ENCODE measurements at regions not wholly inside any gene's neighbourhood (a gene's known extent, or its start where the extent isn't known, plus 50 kb on each side); places are given as distances from the start of the nearest gene placed in this dataset.

DNA sequence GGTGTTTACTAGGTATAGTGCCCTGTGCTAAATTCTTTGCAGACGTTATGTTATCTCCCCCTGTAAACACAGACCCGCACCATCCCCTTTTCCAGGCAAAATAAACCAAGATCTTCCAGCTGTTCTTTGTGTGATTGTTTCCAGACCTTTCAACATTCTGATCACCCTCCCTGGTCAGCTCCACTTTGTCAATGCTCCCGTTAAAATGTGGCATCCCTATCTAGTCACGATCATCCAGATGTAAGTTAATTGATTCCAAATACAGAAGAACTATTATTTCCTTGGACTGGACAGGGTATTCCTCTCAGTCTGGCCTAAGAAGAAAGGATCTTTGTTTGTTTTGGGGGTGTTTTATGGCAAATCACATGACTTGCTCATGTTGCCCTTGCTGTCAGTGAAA is 127.6 kb upstream of the ARID2 start:
- no peak overlapping the region for H3K9ac ChIP-seq (ENCODE audit: low read length)
- H3K4me1 ChIP-seq (ENCODE audit: low read length) = no peaks in the 10 kb centered on the region
- no peaks in the 10 kb centered on the region for H3K79me2 ChIP-seq (ENCODE audit: low read length)
- H3K36me3 ChIP-seq (replicated peaks; ENCODE audit: low read depth, low read length) = no peaks in the 10 kb centered on the region
- H2AFZ ChIP-seq (ENCODE audit: low read depth, low read length) = no peak overlapping the region
- H3K4me3 ChIP-seq (ENCODE audit: low read length) = no peak overlapping the region
- no peak overlapping the region for H3K27ac ChIP-seq (ENCODE audit: low read length)
- TF ChIP-seq EZH2phosphoT487 (IDR thresholded peaks at IDR 0.05; ENCODE audit: low read depth) = no peak
- TF ChIP-seq, protein P1, sequence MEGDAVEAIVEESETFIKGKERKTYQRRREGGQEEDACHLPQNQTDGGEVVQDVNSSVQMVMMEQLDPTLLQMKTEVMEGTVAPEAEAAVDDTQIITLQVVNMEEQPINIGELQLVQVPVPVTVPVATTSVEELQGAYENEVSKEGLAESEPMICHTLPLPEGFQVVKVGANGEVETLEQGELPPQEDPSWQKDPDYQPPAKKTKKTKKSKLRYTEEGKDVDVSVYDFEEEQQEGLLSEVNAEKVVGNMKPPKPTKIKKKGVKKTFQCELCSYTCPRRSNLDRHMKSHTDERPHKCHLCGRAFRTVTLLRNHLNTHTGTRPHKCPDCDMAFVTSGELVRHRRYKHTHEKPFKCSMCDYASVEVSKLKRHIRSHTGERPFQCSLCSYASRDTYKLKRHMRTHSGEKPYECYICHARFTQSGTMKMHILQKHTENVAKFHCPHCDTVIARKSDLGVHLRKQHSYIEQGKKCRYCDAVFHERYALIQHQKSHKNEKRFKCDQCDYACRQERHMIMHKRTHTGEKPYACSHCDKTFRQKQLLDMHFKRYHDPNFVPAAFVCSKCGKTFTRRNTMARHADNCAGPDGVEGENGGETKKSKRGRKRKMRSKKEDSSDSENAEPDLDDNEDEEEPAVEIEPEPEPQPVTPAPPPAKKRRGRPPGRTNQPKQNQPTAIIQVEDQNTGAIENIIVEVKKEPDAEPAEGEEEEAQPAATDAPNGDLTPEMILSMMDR (IDR thresholded peaks at IDR 0.05; ENCODE audit: low read depth, low read length) = no peak
- H3K27me3 ChIP-seq (ENCODE audit: low read depth, low read length) = peaks cover 2% of the 10 kb centered on the region
- no peaks in the 10 kb centered on the region for H4K20me1 ChIP-seq (ENCODE audit: insufficient read depth, low read length)
- peaks cover 6% of the 10 kb centered on the region; the same call in 1 of the 2 replicates for H3K9me3 ChIP-seq (ENCODE audit: insufficient read depth, low read length)
- no peak overlapping the region for H3K4me2 ChIP-seq (ENCODE audit: low read length)

- no peak overlapping the region for H2AFZ ChIP-seq (ENCODE audit: low read depth, low read length)
- no peaks in the 10 kb centered on the region for H4K20me1 ChIP-seq (ENCODE audit: insufficient read depth, low read length)
- no peak overlapping the region for H3K27ac ChIP-seq (ENCODE audit: low read length)
- no peak overlapping the region for H3K4me2 ChIP-seq (ENCODE audit: low read length)
- H3K4me3 ChIP-seq (ENCODE audit: low read length) = no peak overlapping the region
- H3K36me3 ChIP-seq (replicated peaks; ENCODE audit: low read depth, low read length) = no peaks in the 10 kb centered on the region
- no peaks in the 10 kb centered on the region for H3K27me3 ChIP-seq (ENCODE audit: low read depth, low read length)
- H3K4me1 ChIP-seq (ENCODE audit: low read length) = no peaks in the 10 kb centered on the region
- TF ChIP-seq, protein P1 (IDR thresholded peaks at IDR 0.05; ENCODE audit: low read depth, low read length) = no peak
- no peak for TF ChIP-seq EZH2phosphoT487 (IDR thresholded peaks at IDR 0.05; ENCODE audit: low read depth)
- H3K79me2 ChIP-seq (ENCODE audit: low read length) = no peaks in the 10 kb centered on the region
- H3K9me3 ChIP-seq (ENCODE audit: insufficient read depth, low read length) = peaks cover 6% of the 10 kb centered on the region; the same call in 1 of the 2 replicates
- no peak overlapping the region for H3K9ac ChIP-seq (ENCODE audit: low read length)
Observed at GRCh38 chr12:45605624-45606023, 123.9 kb upstream of the ARID2 start.

- no peak for TF ChIP-seq EZH2phosphoT487 (IDR thresholded peaks at IDR 0.05; ENCODE audit: low read depth)
- TF ChIP-seq, protein P1 (IDR thresholded peaks at IDR 0.05; ENCODE audit: low read depth, low read length) = no peak
- no peaks in the 10 kb centered on the region for H3K9me3 ChIP-seq (ENCODE audit: insufficient read depth, low read length)
- H3K4me3 ChIP-seq (ENCODE audit: low read length) = peak overlapping the region; percentile 56
- no peak overlapping the region for H3K27ac ChIP-seq (ENCODE audit: low read length)
- H3K4me2 ChIP-seq (ENCODE audit: low read length) = peak overlapping the region; percentile 59
- no peak overlapping the region for H2AFZ ChIP-seq (ENCODE audit: low read depth, low read length)
- peaks cover 7% of the 10 kb centered on the region; the same call in 1 of the 2 replicates for H3K27me3 ChIP-seq (ENCODE audit: low read depth, low read length)
- H3K36me3 ChIP-seq (replicated peaks; ENCODE audit: low read depth, low read length) = no peaks in the 10 kb centered on the region
- H3K79me2 ChIP-seq (ENCODE audit: low read length) = no peaks in the 10 kb centered on the region
- no peak overlapping the region for H3K9ac ChIP-seq (ENCODE audit: low read length)
- no peaks in the 10 kb centered on the region for H3K4me1 ChIP-seq (ENCODE audit: low read length)
- no peaks in the 10 kb centered on the region for H4K20me1 ChIP-seq (ENCODE audit: insufficient read depth, low read length)
Observed at GRCh38 chr12:45611061-45611460, 118.4 kb upstream of the ARID2 start.

DNA sequence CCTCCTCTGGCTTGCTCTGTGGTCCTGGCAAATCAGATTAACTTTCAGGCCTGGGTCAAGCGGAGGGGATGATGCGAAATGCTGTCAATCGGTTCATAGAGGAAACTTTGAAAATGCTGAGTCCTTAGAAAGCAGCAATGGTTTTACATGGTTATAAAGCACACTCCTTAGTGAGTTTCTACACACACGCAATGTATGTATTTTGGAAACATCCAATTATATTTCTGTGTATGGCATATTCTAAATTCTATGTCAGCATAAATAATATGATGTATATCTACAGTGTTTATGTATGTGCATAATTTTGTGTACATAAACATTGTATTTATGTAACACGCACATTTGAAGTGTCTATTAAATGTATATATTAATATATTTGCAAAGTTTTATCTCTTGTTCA is 118.0 kb upstream of the ARID2 start:
- TF ChIP-seq, protein P1 (IDR thresholded peaks at IDR 0.05; ENCODE audit: low read depth, low read length) = no peak
- TF ChIP-seq EZH2phosphoT487 (IDR thresholded peaks at IDR 0.05; ENCODE audit: low read depth) = no peak

More for the DNA sequence above, 118.0 kb upstream of the ARID2 start:
- Histone ChIP-seq H3K9ac (ENCODE audit: low read length) (no peak overlapping the region), H3K79me2 (ENCODE audit: low read length) (no peaks in the 10 kb centered on the region), H2AFZ (ENCODE audit: low read depth, low read length) (no peak overlapping the region), H3K9me3 (ENCODE audit: insufficient read depth, low read length) (no peaks in the 10 kb centered on the region), H3K4me1 (ENCODE audit: low read length) (no peaks in the 10 kb centered on the region), H3K4me2 (ENCODE audit: low read length) (peak overlapping the region; percentile 59), H4K20me1 (ENCODE audit: insufficient read depth, low read length) (no peaks in the 10 kb centered on the region), H3K4me3 (ENCODE audit: low read length) (peak overlapping the region; percentile 56; the same call in 1 of the 2 replicates), H3K27me3 (ENCODE audit: low read depth, low read length) (peaks cover 9% of the 10 kb centered on the region; the same call in 1 of the 2 replicates), H3K36me3 (replicated peaks; ENCODE audit: low read depth, low read length) (no peaks in the 10 kb centered on the region), H3K27ac (ENCODE audit: low read length) (no peak overlapping the region)
